ENCODE measurements at regions not wholly inside any gene's neighbourhood (a gene's known extent, or its start where the extent isn't known, plus 50 kb on each side); places are given as distances from the start of the nearest gene placed in this dataset.

DNA sequence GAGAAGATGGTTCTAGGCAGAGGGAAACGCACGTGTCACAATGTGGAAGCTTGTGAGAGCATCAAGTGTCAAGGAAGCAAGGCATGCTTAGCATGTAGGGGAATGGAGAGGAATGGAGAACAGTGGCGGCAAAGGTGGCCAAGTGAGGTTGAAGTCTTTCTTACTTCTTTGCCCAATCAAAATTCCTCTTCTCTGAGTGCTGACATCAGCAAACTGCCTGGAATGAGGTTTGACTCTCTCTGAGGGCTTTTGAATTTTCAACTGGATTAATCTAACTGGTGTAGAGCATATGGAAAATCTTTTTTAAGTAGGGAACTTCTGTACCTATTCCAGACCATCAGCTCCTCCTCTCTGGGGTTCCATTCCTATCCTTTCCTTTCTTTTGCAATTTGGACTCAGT is 61.9 kb upstream of the BNC1 start:
- FAIRE-seq: no peak
- no peak for TF ChIP-seq CHD4 (IDR thresholded peaks at IDR 0.05; ENCODE audit: borderline replicate concordance)
- peak; percentile 77 for TF ChIP-seq MAFK (IDR thresholded peaks at IDR 0.05; ENCODE audit: partially characterized antibody)
- 87% methylated on average over 3 of the region's 3 CpGs for WGBS (ENCODE audit: missing lambda C conversion rate)

DNA sequence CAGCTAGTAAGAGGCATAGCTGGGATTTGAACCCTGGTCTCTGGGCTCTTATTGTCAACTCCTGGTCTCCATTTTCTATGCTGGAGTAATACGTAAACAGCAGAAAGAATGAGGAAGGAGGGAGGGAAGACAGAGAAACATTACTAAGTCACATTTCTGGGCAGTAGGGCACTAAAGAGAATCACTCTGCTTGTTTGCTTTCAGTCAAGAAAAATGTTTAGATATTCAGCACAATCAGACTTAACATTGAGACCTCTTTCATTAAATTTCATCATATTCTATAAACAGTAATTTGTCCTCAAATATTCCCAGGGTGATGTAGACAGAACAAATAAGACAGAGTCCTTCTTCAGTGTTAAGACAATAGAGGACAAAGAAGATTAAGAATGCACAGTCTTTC is 67.7 kb upstream of the BNC1 start:
- FAIRE-seq (peak; percentile 23), ATAC-seq (peak in 1 of 2 experiments; percentile 44; a peak in 1 of 6 replicates), DNase-seq (ENCODE audit: low read depth in 1 of 2, low spot score in 1 of 2) (peak in 1 of 2 experiments; percentile 18)
- H3K27ac ChIP-seq: peak overlapping the region in 1 of 2 experiments; percentile 1; a peak in 1 of 6 replicates
- WGBS (ENCODE audit: missing lambda C conversion rate): 75% methylated on average over 1 of the region's 1 CpG
- ChIA-PET POLR2A (no interaction called here), CTCF (interaction anchor here (0.7 to 1.4 kb wide), 5 partner anchors 16 to 104 kb away, joined by 3 to 9 read pairs (median 3); no protein-coding TSS in a partner anchor)
- no peaks in the 10 kb centered on the region for H3K9me3 ChIP-seq
- H3K4me3 ChIP-seq: no peak overlapping the region
- peaks cover 4% of the 10 kb centered on the region; the same call in 2 of the 3 replicates for H3K4me1 ChIP-seq
- H3K4me2 ChIP-seq: peak overlapping the region; percentile 16; the same call in 1 of the 3 replicates
- TF ChIP-seq, protein P1, sequence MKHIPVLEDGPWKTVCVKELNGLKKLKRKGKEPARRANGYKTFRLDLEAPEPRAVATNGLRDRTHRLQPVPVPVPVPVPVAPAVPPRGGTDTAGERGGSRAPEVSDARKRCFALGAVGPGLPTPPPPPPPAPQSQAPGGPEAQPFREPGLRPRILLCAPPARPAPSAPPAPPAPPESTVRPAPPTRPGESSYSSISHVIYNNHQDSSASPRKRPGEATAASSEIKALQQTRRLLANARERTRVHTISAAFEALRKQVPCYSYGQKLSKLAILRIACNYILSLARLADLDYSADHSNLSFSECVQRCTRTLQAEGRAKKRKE (CRISPR knock-in tag; IDR thresholded peaks at IDR 0.05; ENCODE audit: low read depth): no peak
- TF ChIP-seq MAFK (IDR thresholded peaks at IDR 0.05; ENCODE audit: partially characterized antibody) (no peak), RAD21 (conservative IDR thresholded peaks at IDR 0.05 in 1 of 2, IDR thresholded peaks at IDR 0.05 in 1 of 2) (no peak), EHMT2 (IDR thresholded peaks at IDR 0.05; ENCODE audit: low read depth) (no peak), CHD2 (IDR thresholded peaks at IDR 0.05; ENCODE audit: low read length, partially characterized antibody) (no peak), TP53 (CRISPR knock-in tag; IDR thresholded peaks at IDR 0.05) (no peak), TFCP2L1 (CRISPR knock-in tag; IDR thresholded peaks at IDR 0.05) (no peak), SREBF2 (IDR thresholded peaks at IDR 0.05) (no peak), CEBPB (IDR thresholded peaks at IDR 0.05) (no peak), PHF8 (IDR thresholded peaks at IDR 0.05; ENCODE audit: borderline replicate concordance, low read depth) (no peak), MYC (IDR thresholded peaks at IDR 0.05; ENCODE audit: borderline replicate concordance, low read length) (no peak)
- TF ChIP-seq, protein P2, sequence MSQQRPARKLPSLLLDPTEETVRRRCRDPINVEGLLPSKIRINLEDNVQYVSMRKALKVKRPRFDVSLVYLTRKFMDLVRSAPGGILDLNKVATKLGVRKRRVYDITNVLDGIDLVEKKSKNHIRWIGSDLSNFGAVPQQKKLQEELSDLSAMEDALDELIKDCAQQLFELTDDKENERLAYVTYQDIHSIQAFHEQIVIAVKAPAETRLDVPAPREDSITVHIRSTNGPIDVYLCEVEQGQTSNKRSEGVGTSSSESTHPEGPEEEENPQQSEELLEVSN (IDR thresholded peaks at IDR 0.05; ENCODE audit: borderline replicate concordance, low read depth): no peak
- TF ChIP-seq, protein P3, sequence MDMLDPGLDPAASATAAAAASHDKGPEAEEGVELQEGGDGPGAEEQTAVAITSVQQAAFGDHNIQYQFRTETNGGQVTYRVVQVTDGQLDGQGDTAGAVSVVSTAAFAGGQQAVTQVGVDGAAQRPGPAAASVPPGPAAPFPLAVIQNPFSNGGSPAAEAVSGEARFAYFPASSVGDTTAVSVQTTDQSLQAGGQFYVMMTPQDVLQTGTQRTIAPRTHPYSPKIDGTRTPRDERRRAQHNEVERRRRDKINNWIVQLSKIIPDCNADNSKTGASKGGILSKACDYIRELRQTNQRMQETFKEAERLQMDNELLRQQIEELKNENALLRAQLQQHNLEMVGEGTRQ (IDR thresholded peaks at IDR 0.05): no peak

More for the DNA sequence above, 61.9 kb upstream of the BNC1 start:
- Histone ChIP-seq H3K4me3 (no peak overlapping the region), H3K27ac (no peak overlapping the region), H3K4me2 (no peak overlapping the region), H3K9me3 (no peaks in the 10 kb centered on the region), H3K4me1 (no peaks in the 10 kb centered on the region)
- ChIA-PET CTCF (no interaction called here), POLR2A (no interaction called here)
- DNase-seq (ENCODE audit: low read depth in 1 of 2, low spot score in 1 of 2) (no peak), ATAC-seq (no peak)

DNA sequence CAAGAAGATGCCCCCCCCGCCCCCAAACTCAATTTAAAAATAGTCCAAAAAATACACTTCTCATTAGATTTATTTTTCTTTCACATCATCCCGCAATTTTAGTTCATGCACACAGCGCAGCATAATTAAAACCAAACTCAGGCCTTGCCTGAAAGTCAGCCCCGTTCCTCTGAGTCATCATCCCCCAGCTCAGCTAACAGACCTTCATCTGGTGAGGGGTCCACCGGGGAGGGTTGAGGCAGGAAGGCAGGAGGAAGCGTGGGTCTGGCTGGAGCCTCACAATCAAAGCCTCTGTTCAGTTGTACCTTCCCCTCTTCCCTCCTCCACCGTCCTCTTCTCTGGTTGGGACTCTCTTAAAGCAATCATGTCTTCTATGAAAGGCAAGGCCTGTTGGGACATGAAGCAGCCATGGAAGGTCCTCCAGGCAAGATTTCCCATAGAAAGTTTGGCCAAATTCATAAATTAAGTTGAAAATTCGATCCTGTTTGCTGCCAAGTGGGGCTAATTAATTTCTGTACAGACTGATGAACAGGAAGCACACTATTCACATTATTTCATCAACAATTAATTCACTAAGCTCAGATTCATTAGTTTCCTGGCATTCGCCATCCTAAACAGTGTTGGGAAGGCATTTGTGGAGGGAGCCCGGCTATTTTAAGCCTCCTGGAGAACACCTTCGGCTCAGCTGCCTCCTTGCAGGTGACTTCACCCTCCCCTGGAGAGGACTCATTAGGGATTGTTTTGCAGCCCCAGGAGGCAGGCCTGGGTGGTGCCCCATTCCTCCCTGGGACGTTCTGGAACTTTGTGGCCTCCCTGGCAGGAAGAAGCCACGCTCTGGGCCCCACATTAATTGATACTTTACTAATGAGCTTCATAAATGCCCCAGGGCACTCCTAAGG is 72.3 kb upstream of the BNC1 start:
- no peak for DNase-seq (ENCODE audit: low read depth in 1 of 2, low spot score in 1 of 2)
- Histone ChIP-seq H3K27ac (no peak overlapping the region), H3K9me3 (no peaks in the 10 kb centered on the region), H3K4me3 (no peak overlapping the region), H3K4me1 (peaks cover 4% of the 10 kb centered on the region; the same call in 2 of the 3 replicates), H3K4me2 (no peak overlapping the region)
- POLR2A ChIA-PET: no interaction called here
- no peak for FAIRE-seq
- WGBS (ENCODE audit: missing lambda C conversion rate): 56% methylated on average over 13 of the region's 13 CpGs
- CTCF ChIA-PET: interaction anchor here (0.6 to 2.3 kb wide), 6 partner anchors 11 to 1424 kb away, joined by 3 to 6 read pairs (median 3); no protein-coding TSS in a partner anchor
- TF ChIP-seq HDAC2 (IDR thresholded peaks at IDR 0.05) (no peak), ZNF302 (CRISPR knock-in tag; IDR thresholded peaks at IDR 0.05) (no peak), HOXB5 (CRISPR knock-in tag; IDR thresholded peaks at IDR 0.05) (no peak), FOXS1 (CRISPR knock-in tag; IDR thresholded peaks at IDR 0.05) (no peak), FOSB (CRISPR knock-in tag; IDR thresholded peaks at IDR 0.05) (no peak), POLR2A (IDR thresholded peaks at IDR 0.05; ENCODE audit: low read length) (no peak), NR3C1 (IDR thresholded peaks at IDR 0.05) (no peak), TFCP2L1 (CRISPR knock-in tag; IDR thresholded peaks at IDR 0.05) (no peak)
- TF ChIP-seq, protein P4, sequence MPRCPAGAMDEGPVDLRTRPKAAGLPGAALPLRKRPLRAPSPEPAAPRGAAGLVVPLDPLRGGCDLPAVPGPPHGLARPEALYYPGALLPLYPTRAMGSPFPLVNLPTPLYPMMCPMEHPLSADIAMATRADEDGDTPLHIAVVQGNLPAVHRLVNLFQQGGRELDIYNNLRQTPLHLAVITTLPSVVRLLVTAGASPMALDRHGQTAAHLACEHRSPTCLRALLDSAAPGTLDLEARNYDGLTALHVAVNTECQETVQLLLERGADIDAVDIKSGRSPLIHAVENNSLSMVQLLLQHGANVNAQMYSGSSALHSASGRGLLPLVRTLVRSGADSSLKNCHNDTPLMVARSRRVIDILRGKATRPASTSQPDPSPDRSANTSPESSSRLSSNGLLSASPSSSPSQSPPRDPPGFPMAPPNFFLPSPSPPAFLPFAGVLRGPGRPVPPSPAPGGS (IDR thresholded peaks at IDR 0.05): no peak
- TF ChIP-seq, protein P3 (IDR thresholded peaks at IDR 0.05): no peak
- TF ChIP-seq, protein P2 (IDR thresholded peaks at IDR 0.05; ENCODE audit: borderline replicate concordance, low read depth): no peak
- ATAC-seq: no peak; a peak in 1 of 6 replicates

Data from A549 (cell line).